Stromal cell of bone marrow (primary cell): ENCODE measurements at regions not wholly inside any gene's neighbourhood (a gene's known extent, or its start where the extent isn't known, plus 50 kb on each side); places are given as distances from the start of the nearest gene placed in this dataset.
"Not testable (repeated sequence)": the region's sequence is repeated elsewhere in the genome, so short reads cannot be mapped to it uniquely, and the experiment has no call there.

Experiments
- DNase-seq: peaks from one replicate; pipeline ENCODE4 v3.0.0-alpha.2; 2012; ENCODE audit warnings: low read depth

DNA sequence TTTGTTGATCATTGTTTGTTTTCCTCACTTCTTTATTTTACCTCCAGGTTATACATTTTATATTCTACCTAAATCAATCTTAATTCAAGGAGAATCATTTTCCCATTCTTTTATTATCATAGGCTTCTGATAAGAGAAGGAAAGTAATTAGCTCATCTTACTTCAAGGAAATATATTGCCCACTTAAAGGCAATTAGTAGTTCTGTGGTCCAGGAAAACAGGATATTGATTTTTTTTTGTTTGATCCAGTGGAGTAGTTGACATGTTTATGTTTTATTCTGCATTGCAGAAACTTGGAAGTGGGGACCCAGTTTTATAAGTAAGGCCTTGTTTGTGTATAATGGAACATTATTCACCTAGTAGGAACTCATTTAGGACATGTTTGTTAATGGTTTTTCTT lies 390.6 kb downstream of the NDFIP2 start:
- DNase-seq, result no peak

GRCh38 chr13:79870766-79871165 lies 389.8 kb downstream of the NDFIP2 start:
- DNase-seq, result no peak

DNA sequence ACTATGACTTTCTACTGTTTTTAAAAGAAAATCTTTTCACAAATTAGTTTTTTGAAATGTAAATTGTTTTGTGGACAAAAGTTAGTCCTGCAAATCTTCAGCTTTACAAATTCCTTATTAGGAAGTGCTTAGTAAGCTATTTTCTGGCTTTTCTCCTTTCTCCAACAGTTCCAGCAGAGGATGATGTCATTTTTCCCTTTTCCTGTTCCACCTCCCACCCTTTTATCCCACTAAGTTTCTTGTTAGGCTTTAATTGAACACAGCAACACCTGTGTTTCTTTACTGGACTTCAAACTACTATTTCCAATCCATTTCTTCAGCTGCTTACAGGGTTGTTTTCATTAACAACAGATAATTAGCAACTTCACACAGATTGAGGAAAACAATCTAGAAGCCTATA lies 389.2 kb downstream of the NDFIP2 start:
- no peak for DNase-seq

- no peak for DNase-seq
Observed at GRCh38 chr13:79869326-79869725, 388.4 kb downstream of the NDFIP2 start.

- DNase-seq, result no peak
Observed at GRCh38 chr13:79867254-79867653, 386.3 kb downstream of the NDFIP2 start.

- DNase-seq, result no peak
Observed at GRCh38 chr13:79866436-79866835, 385.5 kb downstream of the NDFIP2 start.

DNA sequence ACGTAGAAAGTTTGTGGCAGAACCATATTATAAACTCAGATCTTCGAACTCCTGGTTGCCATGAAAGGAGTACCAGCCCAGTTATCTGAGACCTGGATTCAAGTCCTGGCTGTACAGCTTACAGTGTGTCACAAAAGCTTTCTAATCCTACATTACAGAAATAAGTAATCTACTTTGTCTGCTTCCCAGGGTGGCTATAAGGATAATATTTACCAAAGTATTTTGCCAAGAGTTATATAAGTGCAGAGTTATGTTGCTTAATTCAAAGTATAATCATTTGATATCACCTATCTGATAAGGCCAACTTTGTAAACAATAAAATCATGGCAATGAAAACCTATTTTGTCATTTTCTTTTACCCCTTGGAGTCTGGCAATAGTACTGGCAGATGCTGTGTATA lies 381.6 kb downstream of the NDFIP2 start:
- no peak for DNase-seq

- DNase-seq, result no peak
Observed at GRCh38 chr13:79861731-79862130, 380.8 kb downstream of the NDFIP2 start.

GRCh38 chr13:79860791-79861190 lies 379.8 kb downstream of the NDFIP2 start:
- DNase-seq, result no peak

DNA sequence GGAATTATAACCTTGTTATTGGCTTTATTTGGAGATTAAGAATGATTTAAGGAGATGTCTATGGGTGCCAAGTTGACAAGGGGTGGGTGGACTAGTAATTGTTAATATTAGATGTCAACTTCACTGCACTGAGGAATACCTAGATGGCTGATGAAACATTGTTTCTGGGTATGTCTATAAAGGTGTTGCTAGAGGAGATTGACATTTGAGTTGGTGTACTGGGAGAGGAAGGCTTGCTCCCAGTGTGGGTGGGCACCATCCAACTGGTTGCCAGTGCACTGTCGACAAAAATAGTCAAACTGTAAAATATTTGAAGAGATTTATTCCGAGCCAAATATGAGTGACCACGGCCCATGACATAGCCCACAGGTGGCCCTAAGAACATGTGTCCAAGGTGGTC lies 378.8 kb downstream of the NDFIP2 start:
- no peak for DNase-seq

- no peak for DNase-seq
Observed at GRCh38 chr13:79853251-79853650, 372.3 kb downstream of the NDFIP2 start.

GRCh38 chr13:79851318-79851717 lies 370.4 kb downstream of the NDFIP2 start:
- DNase-seq, result no peak

- no peak for DNase-seq
Observed at GRCh38 chr13:79847882-79848592, 367.1 kb downstream of the NDFIP2 start.

DNA sequence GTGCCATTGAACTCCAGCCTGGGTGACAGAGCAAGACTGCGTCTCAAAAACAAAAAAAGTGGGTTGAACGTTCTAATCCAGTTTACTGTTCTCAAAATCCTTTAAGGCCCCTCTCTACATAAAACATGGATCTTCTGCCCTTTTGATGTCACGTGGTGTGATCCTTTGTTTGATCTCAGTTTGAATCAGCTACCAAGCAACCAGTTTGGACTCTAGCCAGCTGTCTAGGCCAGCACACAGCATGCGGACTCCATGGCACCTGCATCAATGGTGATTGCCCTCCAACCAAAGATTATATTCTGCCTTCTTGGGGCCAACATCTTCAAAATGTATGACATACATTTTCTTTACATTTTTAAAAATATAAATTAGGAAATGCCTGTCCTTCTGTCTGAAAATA lies 365.4 kb downstream of the NDFIP2 start:
- no peak for DNase-seq

DNA sequence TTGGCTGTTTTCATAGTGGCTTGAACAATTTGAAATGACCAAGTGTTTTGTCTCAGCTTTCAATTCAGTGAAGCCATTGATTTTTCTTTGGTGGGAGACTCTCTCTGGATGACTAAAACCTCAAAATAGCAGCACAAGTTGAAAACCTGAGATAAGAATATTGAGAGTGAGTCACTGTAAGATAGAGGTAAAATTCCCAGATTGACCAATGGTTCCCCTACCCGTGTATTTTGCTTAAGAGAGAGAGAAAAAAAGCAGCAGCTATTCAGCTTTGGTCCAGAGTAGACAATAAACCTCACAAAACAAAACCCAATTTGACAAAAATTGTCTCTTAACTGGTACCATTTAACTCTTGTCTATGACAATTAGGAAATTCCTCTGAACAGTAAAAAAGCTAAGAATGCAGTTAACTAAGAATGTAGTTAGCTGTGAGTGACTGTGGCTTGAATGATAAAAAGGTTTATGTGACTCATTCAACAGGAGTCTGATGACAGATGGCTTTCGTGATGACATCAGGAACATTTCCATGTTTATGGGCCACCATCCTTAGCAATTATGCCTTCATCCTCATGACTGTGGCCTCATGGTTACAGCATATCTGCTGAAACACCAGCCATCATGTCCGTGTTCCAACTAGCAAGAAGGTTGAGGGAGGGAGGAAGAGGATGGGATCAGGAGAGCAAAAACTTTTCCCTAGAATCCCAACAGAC lies 356.9 kb downstream of the NDFIP2 start:
- no peak for DNase-seq

DNA sequence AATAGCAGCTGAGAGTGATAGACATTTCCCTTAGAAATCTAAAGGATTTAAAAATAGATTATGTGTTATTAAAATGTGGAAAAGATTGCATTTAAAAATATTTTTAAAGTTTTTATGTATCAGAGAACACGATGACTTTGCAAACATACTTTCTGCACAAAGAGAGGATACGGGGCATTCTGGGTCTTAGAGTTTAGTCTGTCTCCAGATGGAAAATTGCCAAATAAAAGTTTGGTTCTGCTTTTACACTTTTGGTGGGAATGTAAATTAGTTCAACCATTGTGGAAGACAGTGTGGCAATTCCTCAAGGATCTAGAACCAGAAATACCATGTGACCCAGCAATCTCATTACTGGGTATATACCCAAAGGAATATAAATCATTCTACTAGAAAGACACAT lies 355.2 kb downstream of the NDFIP2 start:
- not testable (repeated sequence) for DNase-seq

DNA sequence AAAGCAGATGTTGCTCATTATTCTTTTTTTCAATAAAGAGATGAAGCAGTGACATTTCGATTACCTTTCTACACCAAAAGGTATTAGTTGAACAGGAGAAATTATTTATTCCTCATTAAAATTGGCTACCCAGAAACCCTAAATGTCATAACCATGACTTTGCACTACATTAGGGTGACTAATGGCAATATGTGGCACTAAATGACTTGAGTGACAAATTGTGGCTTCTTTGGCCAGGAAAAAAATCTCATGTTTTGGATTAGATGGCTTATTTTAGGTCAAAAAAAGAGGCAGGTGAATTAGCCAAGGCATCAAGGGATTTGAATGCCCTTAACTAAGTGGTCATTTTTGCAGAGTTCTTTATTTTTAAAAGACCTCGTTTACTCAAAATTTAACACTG lies 353.9 kb downstream of the NDFIP2 start:
- no peak for DNase-seq

DNA sequence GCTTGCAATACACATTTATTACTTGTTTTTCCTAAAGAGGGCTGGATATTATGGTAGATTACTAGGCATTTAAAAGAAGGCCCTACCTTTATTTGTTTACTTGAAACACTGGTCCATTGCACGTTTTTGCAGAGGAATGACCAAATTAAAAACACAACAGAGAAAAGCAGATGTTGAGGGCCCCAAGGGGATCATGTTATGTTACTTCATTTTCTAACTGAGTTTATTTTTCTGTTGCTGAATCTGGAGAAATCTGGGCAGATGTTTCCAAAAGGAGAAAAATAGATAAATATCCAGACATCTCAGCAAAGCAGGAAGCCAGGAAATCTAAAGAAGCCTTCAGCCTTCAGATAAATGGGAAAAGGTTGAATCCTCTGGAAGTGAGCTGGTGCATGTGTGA lies 353.0 kb downstream of the NDFIP2 start:
- DNase-seq, result no peak

- no peak for DNase-seq
Observed at GRCh38 chr13:79831556-79831955, 350.6 kb downstream of the NDFIP2 start.

DNA sequence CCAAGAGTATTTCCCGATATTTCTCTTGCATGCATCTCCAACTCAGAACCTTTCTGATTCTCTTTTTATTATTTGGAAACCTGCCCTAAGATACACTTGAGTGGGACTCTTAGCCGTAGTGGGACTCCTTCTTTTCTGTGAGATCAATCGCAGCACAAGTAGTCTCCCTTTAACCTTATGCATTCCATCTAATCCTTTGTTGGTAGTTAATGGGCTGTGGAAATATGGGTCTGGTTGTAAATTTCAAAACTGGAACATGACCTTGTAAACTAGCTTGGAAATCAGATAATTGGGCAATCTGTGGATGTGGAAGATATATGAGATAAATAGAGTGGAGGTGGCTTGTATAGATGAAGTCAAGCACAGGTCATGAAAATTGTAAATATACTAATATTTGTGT lies 350.0 kb downstream of the NDFIP2 start:
- no peak for DNase-seq

- DNase-seq, result no peak
Observed at GRCh38 chr13:79830426-79830825, 349.5 kb downstream of the NDFIP2 start.

- no peak for DNase-seq
Observed at GRCh38 chr13:79829880-79830279, 348.9 kb downstream of the NDFIP2 start.

GRCh38 chr13:79825959-79826358 lies 345.0 kb downstream of the NDFIP2 start:
- no peak for DNase-seq

DNA sequence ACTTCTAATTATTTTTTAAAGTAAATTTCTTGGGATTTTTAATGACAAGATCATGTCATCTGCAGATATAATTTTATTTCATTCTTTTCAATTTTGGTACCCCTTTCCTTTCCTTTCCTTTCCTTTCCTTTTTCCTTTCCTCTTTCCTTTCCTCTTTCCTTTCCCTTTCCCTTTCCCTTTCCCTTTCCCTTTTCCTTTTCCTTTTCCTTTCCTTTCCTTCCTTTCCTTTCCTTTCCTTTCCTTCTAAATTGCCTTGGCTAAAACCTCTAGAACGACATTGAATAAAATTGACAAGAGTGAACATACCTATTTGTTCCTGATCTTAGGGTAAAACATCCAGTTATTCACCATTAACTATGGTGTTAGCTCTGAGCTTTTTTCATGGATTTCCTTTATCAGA lies 334.1 kb downstream of the NDFIP2 start:
- no peak for DNase-seq
